Caco-2 (cell line): ENCODE measurements at regions not wholly inside any gene's neighbourhood (a gene's known extent, or its start where the extent isn't known, plus 50 kb on each side); places are given as distances from the start of the nearest gene placed in this dataset.

Experiments
- BruUV-seq: library from RNA; stranded (reverse); fragments of 400-500 nt; replicated peaks from 2 replicates; lab custom pipeline; 2021; lab: Mats Ljungman, UMichigan
- CTCF ChIA-PET: fragments of 300-600 bp; sonication (Branson Sonifier 250); formaldehyde crosslinking; loops from one replicate; lab custom pipeline; 2022; ENCODE audit warnings: antibody characterized with exemption; lab: Charles Lee
- POLR2A ChIA-PET: fragments of 300-600 bp; sonication (Branson Sonifier 250); formaldehyde crosslinking; loops from one replicate; lab custom pipeline; 2022; ENCODE audit warnings: antibody characterized with exemption; lab: Charles Lee
- DNase-seq, 2 experiments: peaks; one replicate each; pipeline versions ENCODE4 v3.0.0 to v3.0.0-alpha.2; 2020 to 2022
- H3K27me3 ChIP-seq: replicated peaks from 2 replicates; pipeline ENCODE4 v1.6.0; 2011; ENCODE audit warnings: low read length; ENCODE audit not compliant: control insufficient read depth, insufficient read depth
- H3K36me3 ChIP-seq: 2 replicates; pipeline ENCODE4 v1.5.1; 2011; ENCODE audit warnings: low read length; ENCODE audit not compliant: control insufficient read depth, insufficient read depth
- H3K4me1 ChIP-seq: fragments of 250-450 bp; sonication (Bioruptor Pico); 2 replicates; pipeline ENCODE4 v1.5.1; 2020; ENCODE audit warnings: mild to moderate bottlenecking
- H3K4me3 ChIP-seq: 2 replicates; pipeline ENCODE4 v1.5.1; 2011; ENCODE audit warnings: low read depth, mild to moderate bottlenecking, control low read depth, low read length
- H3K9me3 ChIP-seq: fragments of 250-450 bp; sonication (Bioruptor Pico); 2 replicates; pipeline ENCODE4 v1.5.1; 2020; ENCODE audit warnings: mild to moderate bottlenecking, moderate library complexity
- H3K27ac Mint-ChIP-seq: one replicate; pipeline ENCODE4 v1.8.0; 2022; ENCODE audit warnings: mixed read lengths; ENCODE audit not compliant: unreplicated experiment
- H3K27me3 Mint-ChIP-seq: one replicate; pipeline ENCODE4 v1.8.0; 2022; ENCODE audit warnings: mixed read lengths; ENCODE audit not compliant: insufficient read depth, unreplicated experiment
- H3K36me3 Mint-ChIP-seq: one replicate; pipeline ENCODE4 v1.8.0; 2022; ENCODE audit warnings: mild to moderate bottlenecking, mixed read lengths; ENCODE audit not compliant: insufficient read depth, unreplicated experiment
- H3K4me1 Mint-ChIP-seq: one replicate; pipeline ENCODE4 v1.8.0; 2022; ENCODE audit warnings: low read depth, mixed read lengths; ENCODE audit not compliant: unreplicated experiment
- H3K4me3 Mint-ChIP-seq: one replicate; pipeline ENCODE4 v1.8.0; 2022; ENCODE audit warnings: mild to moderate bottlenecking, moderate library complexity, mixed read lengths; ENCODE audit not compliant: unreplicated experiment
- H3K9me3 Mint-ChIP-seq: one replicate; pipeline ENCODE4 v1.8.0; 2022; ENCODE audit warnings: mixed read lengths; ENCODE audit not compliant: unreplicated experiment
- CTCF ChIP-seq, 2 experiments: fragments of 200-600 bp in 1 of 2; IDR thresholded peaks; 1 replicate in 1 of 2; 2 replicates in 1 of 2; pipeline versions ENCODE4 v1.5.1 to v1.8.0; 2011 to 2022; ENCODE audit warnings: antibody characterized with exemption in 1 of 2, control low read depth in 1 of 2, inconsistent platforms in 1 of 2, low read depth in 1 of 2, low read length in 1 of 2, mild to moderate bottlenecking in 1 of 2, moderate library complexity in 1 of 2; ENCODE audit not compliant: insufficient read depth in 1 of 2, severe bottlenecking in 1 of 2, unreplicated experiment in 1 of 2
- intact Hi-C: fragments of 100-400 bp; cut with micrococcal nuclease; formaldehyde crosslinking; loops from one replicate; pipeline ENCODE4 v1.10.0; 2022; ENCODE audit not compliant: unreplicated experiment

GRCh38 chr2:120589771-120590608 is 145.7 kb upstream of the GLI2 start:
- Mint-ChIP-seq H3K27me3 (no peaks in the 10 kb centered on the region), H3K4me3 (no peak overlapping the region), H3K4me1 (peaks cover 24% of the 10 kb centered on the region), H3K36me3 (no peaks in the 10 kb centered on the region), H3K9me3 (no peaks in the 10 kb centered on the region), H3K27ac (no peak overlapping the region)
- intact Hi-C loops: no loop called here
- BruUV-seq: no TSS peak
- DNase-seq: no peak
- Histone ChIP-seq H3K4me3 (no peak overlapping the region), H3K4me1 (peaks cover 11% of the 10 kb centered on the region), H3K36me3 (no peaks in the 10 kb centered on the region), H3K9me3 (no peaks in the 10 kb centered on the region), H3K27me3 (no peaks in the 10 kb centered on the region)
- CTCF ChIA-PET: no interaction called here
- POLR2A ChIA-PET: no interaction called here
- TF ChIP-seq CTCF (IDR thresholded peaks at IDR 0.05; ENCODE audit: insufficient read depth in 1 of 2, low read depth in 1 of 2, low read length in 1 of 2, severe bottlenecking in 1 of 2, unreplicated experiment in 1 of 2): no peak

- ChIA-PET CTCF (no interaction called here), POLR2A (no interaction called here)
- H3K36me3 ChIP-seq: no peaks in the 10 kb centered on the region
- H3K9me3 Mint-ChIP-seq: no peaks in the 10 kb centered on the region
- no peak overlapping the region for H3K4me3 ChIP-seq
- no peak for TF ChIP-seq CTCF (IDR thresholded peaks at IDR 0.05; ENCODE audit: insufficient read depth in 1 of 2, low read depth in 1 of 2, low read length in 1 of 2, severe bottlenecking in 1 of 2, unreplicated experiment in 1 of 2)
- no peak overlapping the region for H3K27ac Mint-ChIP-seq
- no peaks in the 10 kb centered on the region for H3K27me3 Mint-ChIP-seq
- H3K4me1 ChIP-seq: peaks cover 14% of the 10 kb centered on the region
- H3K9me3 ChIP-seq: no peaks in the 10 kb centered on the region
- H3K4me1 Mint-ChIP-seq: peaks cover 24% of the 10 kb centered on the region
- no peaks in the 10 kb centered on the region for H3K36me3 Mint-ChIP-seq
- DNase-seq: no peak
- H3K27me3 ChIP-seq: no peaks in the 10 kb centered on the region
- intact Hi-C loops: no loop called here
- no TSS peak for BruUV-seq
- no peak overlapping the region for H3K4me3 Mint-ChIP-seq
Observed at GRCh38 chr2:120590841-120591240, 144.8 kb upstream of the GLI2 start.

GRCh38 chr2:120591572-120591971 is 144.1 kb upstream of the GLI2 start:
- no peak for DNase-seq
- H3K27me3 ChIP-seq: no peaks in the 10 kb centered on the region
- Mint-ChIP-seq H3K4me1 (peaks cover 24% of the 10 kb centered on the region), H3K27me3 (no peaks in the 10 kb centered on the region), H3K9me3 (no peaks in the 10 kb centered on the region), H3K4me3 (no peak overlapping the region), H3K27ac (no peak overlapping the region), H3K36me3 (no peaks in the 10 kb centered on the region)
- intact Hi-C loops: no loop called here
- TF ChIP-seq CTCF (IDR thresholded peaks at IDR 0.05; ENCODE audit: insufficient read depth in 1 of 2, low read depth in 1 of 2, low read length in 1 of 2, severe bottlenecking in 1 of 2, unreplicated experiment in 1 of 2): no peak
- no TSS peak for BruUV-seq
- ChIA-PET CTCF (interaction anchor here (0.6 kb wide), 1 partner anchor 126 kb away, joined by 3 read pairs; no protein-coding TSS in a partner anchor), POLR2A (no interaction called here)
- peaks cover 14% of the 10 kb centered on the region for H3K4me1 ChIP-seq
- no peak overlapping the region for H3K4me3 ChIP-seq
- H3K36me3 ChIP-seq: no peaks in the 10 kb centered on the region
- H3K9me3 ChIP-seq: no peaks in the 10 kb centered on the region
